HepG2 (cell line): ENCODE measurements at regions not wholly inside any gene's neighbourhood (a gene's known extent, or its start where the extent isn't known, plus 50 kb on each side); places are given as distances from the start of the nearest gene placed in this dataset.

Experiments used
- ATAC-seq: fragments of 200-7000 bp; cut with Tn5 transposase; 3 replicates; pipeline ENCODE4 v1.9.1; 2020; ENCODE audit warnings: mild to moderate bottlenecking, moderate library complexity
- BruUV-seq: library from RNA; stranded (reverse); fragments of 400-500 nt; replicated peaks from 2 replicates; lab custom pipeline; 2021; lab: Mats Ljungman, UMichigan
- CTCF ChIA-PET: fragments of 300-600 bp; formaldehyde crosslinking; extraction: SDS; loops from one replicate; lab custom pipeline; 2021; ENCODE audit warnings: low total read pairs, inconsistent platforms, low intra/inter-chr PET ratio; lab: Yijun Ruan, JAX
- POLR2A ChIA-PET: fragments of 350-600 bp; sonication (Branson Sonifier 250); formaldehyde crosslinking; loops from one replicate; lab custom pipeline; 2020; ENCODE audit warnings: antibody characterized with exemption, inconsistent platforms; lab: Yijun Ruan, JAX
- DNase-seq: peaks from one replicate; pipeline ENCODE4 v3.0.0-alpha.2; 2015; ENCODE audit warnings: low spot score
- FAIRE-seq: peaks from 3 replicates; lab custom pipeline; 2011; peaks lifted over from hg19 to GRCh38; lab: Jason Lieb, UNC
- H2AFZ ChIP-seq: one replicate; pipeline ENCODE4 v1.6.1; 2011; ENCODE audit warnings: low read length, inconsistent platforms
- H3K27ac ChIP-seq: fragments of 300-600 bp; 3 replicates; pipeline ENCODE4 v1.8.0; 2011; ENCODE audit warnings: mixed run types, mild to moderate bottlenecking, mixed read lengths, low read length, inconsistent platforms; ENCODE audit not compliant: insufficient read depth; ENCODE audit errors: extremely low read length
- H3K27me3 ChIP-seq, 2 experiments: fragments of 200-600 bp in 1 of 2; 2 replicates in 1 of 2; 3 replicates in 1 of 2; pipeline versions ENCODE4 v1.6.0 to v1.8.0; 2011; ENCODE audit warnings: low read length in 2 of 2, mild to moderate bottlenecking in 2 of 2, moderate library complexity in 2 of 2, inconsistent platforms in 1 of 2; ENCODE audit not compliant: insufficient read depth in 2 of 2, control insufficient read depth in 1 of 2
- H3K36me3 ChIP-seq, 2 experiments: fragments of 200-600 bp in 1 of 2; replicated peaks in 1 of 2; 2 replicates in 1 of 2; 3 replicates in 1 of 2; pipeline versions ENCODE4 v1.5.1 to v1.8.0; 2011; ENCODE audit warnings: low read length in 2 of 2, inconsistent platforms in 1 of 2; ENCODE audit not compliant: insufficient read depth in 2 of 2, control insufficient read depth in 1 of 2
- H3K4me1 ChIP-seq: 2 replicates; pipeline ENCODE4 v1.5.1; 2012; ENCODE audit warnings: low read length, inconsistent platforms; ENCODE audit not compliant: insufficient read depth
- H3K4me2 ChIP-seq: 2 replicates; pipeline ENCODE4 v1.6.0; 2011; ENCODE audit warnings: low read depth, low read length, inconsistent platforms
- H3K4me3 ChIP-seq, 3 experiments: fragments of 200-600 bp in 1 of 3; sonication (generic), shearing (Covaris generic) in 1 of 3; replicated peaks in 1 of 3; 2 replicates each; pipeline ENCODE4 v1.5.1; 2011 to 2016; ENCODE audit warnings: low read length in 3 of 3, inconsistent platforms in 2 of 3, low read depth in 2 of 3, mild to moderate bottlenecking in 2 of 3, control low read depth in 1 of 3, mixed read lengths in 1 of 3; ENCODE audit not compliant: insufficient read depth in 1 of 3
- H3K79me2 ChIP-seq: one replicate; pipeline ENCODE4 v1.6.1; 2011; ENCODE audit warnings: low read length, inconsistent platforms; ENCODE audit not compliant: insufficient read depth
- H3K9ac ChIP-seq: 2 replicates; pipeline ENCODE4 v1.6.0; 2011; ENCODE audit warnings: mild to moderate bottlenecking, low read depth, low read length, inconsistent platforms; ENCODE audit not compliant: insufficient read depth
- H3K9me3 ChIP-seq: 2 replicates; pipeline ENCODE4 v1.5.1; 2012; ENCODE audit warnings: mild to moderate bottlenecking, low read length
- H4K20me1 ChIP-seq: 2 replicates; pipeline ENCODE4 v1.6.0; 2011; ENCODE audit warnings: inconsistent platforms, mild to moderate bottlenecking, low read length, moderate library complexity; ENCODE audit not compliant: insufficient read depth
- ARNTL ChIP-seq: sonication (generic); formaldehyde crosslinking; IDR thresholded peaks from 2 replicates; pipeline ENCODE4 v1.4.0; 2020; ENCODE audit warnings: mild to moderate bottlenecking, missing genetic modification reagents
- ASH2L ChIP-seq: fragments of 300-600, 200-600 bp; sonication (generic); IDR thresholded peaks from 2 replicates; pipeline ENCODE4 v1.7.0; 2017; ENCODE audit warnings: low read depth, mild to moderate bottlenecking, moderate library complexity, mixed read lengths, low read length; ENCODE audit not compliant: insufficient read length
- GATAD2A ChIP-seq: IDR thresholded peaks from 2 replicates; pipeline ENCODE4 v1.6.1; 2016
- JDP2 ChIP-seq: sonication (generic); formaldehyde crosslinking; IDR thresholded peaks from 2 replicates; pipeline ENCODE4 v1.8.1; 2022; ENCODE audit warnings: missing genetic modification reagents, borderline replicate concordance
- KDM2A ChIP-seq: sonication (generic); formaldehyde crosslinking; IDR thresholded peaks from 2 replicates; pipeline ENCODE4 v1.4.0; 2020; ENCODE audit warnings: low read depth, missing genetic modification reagents, borderline replicate concordance
- KMT2A ChIP-seq: sonication (generic); formaldehyde crosslinking; IDR thresholded peaks from 2 replicates; pipeline ENCODE4 v1.4.0; 2020; ENCODE audit warnings: missing genetic modification reagents
- MYNN ChIP-seq: sonication (generic); formaldehyde crosslinking; IDR thresholded peaks from 2 replicates; pipeline ENCODE4 v1.4.0; 2020; ENCODE audit warnings: mild to moderate bottlenecking, low read depth, missing genetic modification reagents
- PBX3 ChIP-seq: sonication (generic); formaldehyde crosslinking; IDR thresholded peaks from 2 replicates; pipeline ENCODE4 v1.8.1; 2023; ENCODE audit warnings: missing genetic modification reagents, inconsistent platforms, borderline replicate concordance
- PITX1 ChIP-seq: sonication (generic); formaldehyde crosslinking; IDR thresholded peaks from 2 replicates; pipeline ENCODE4 v1.5.1; 2020; ENCODE audit warnings: mild to moderate bottlenecking, missing genetic modification reagents
- REL ChIP-seq: sonication (generic); formaldehyde crosslinking; conservative IDR thresholded peaks from 2 replicates; pipeline ENCODE4 v1.8.0; 2022; ENCODE audit warnings: mild to moderate bottlenecking, missing genetic modification reagents, moderate library complexity
- SMC3 ChIP-seq: IDR thresholded peaks from 2 replicates; pipeline ENCODE4 v1.6.1; 2011; ENCODE audit warnings: low read length, improper control_type of control experiment
- SNAPC4 ChIP-seq: sonication (generic); formaldehyde crosslinking; IDR thresholded peaks from 2 replicates; pipeline ENCODE4 v1.4.0; 2020; ENCODE audit warnings: mild to moderate bottlenecking, missing genetic modification reagents
- TCF7L2 ChIP-seq: IDR thresholded peaks from 2 replicates; pipeline ENCODE4 v1.6.1; 2011; ENCODE audit warnings: mild to moderate bottlenecking, low read depth, low read length, moderate library complexity
- THAP7 ChIP-seq: sonication (generic); formaldehyde crosslinking; IDR thresholded peaks from 2 replicates; pipeline ENCODE4 v1.8.1; 2023; ENCODE audit warnings: mild to moderate bottlenecking, missing genetic modification reagents
- ZMYM2 ChIP-seq: sonication (generic); formaldehyde crosslinking; IDR thresholded peaks from 2 replicates; pipeline ENCODE4 v1.8.0; 2022; ENCODE audit warnings: mild to moderate bottlenecking, missing genetic modification reagents
- ZNF143 ChIP-seq: sonication (generic); formaldehyde crosslinking; IDR thresholded peaks from 2 replicates; pipeline ENCODE4 v1.4.0; 2020; ENCODE audit warnings: missing genetic modification reagents
- ZSCAN22 ChIP-seq: sonication (generic); formaldehyde crosslinking; IDR thresholded peaks from 2 replicates; pipeline ENCODE4 v1.4.0; 2020; ENCODE audit warnings: mild to moderate bottlenecking, missing genetic modification reagents
- WGBS: methylation state at CpG from one replicate; pipeline ENCODE4 v1.1.6; 2017; ENCODE audit warnings: low lambda C conversion rate; 5-methylcytosine and 5-hydroxymethylcytosine counted together
- in situ Hi-C: cut with HindIII; loops from 2 replicates; pipeline ENCODE4 v1.10.0; 2017; ENCODE audit warnings: low pct_unique_long_range_greater_than_20kb; ENCODE audit not compliant: extremely low pct_ligation_motif_present
- intact Hi-C: fragments of 100-400 bp; cut with micrococcal nuclease; formaldehyde crosslinking; loops from one replicate; pipeline ENCODE4 v1.10.0; 2022; ENCODE audit not compliant: unreplicated experiment
- TF ChIP-seq, protein P1 (sequence below): sonication (generic); formaldehyde crosslinking; IDR thresholded peaks from 2 replicates; pipeline ENCODE4 v1.5.0; 2020; ENCODE audit warnings: mild to moderate bottlenecking, missing genetic modification reagents

GRCh38 chr13:85738696-85739320, 60.4 kb downstream of the SLITRK6 start:
- no peak overlapping the region for H2AFZ ChIP-seq
- ChIA-PET POLR2A (no interaction called here), CTCF (no interaction called here)
- no peak overlapping the region for H3K9ac ChIP-seq
- H3K4me2 ChIP-seq, result no peak overlapping the region
- no peak for FAIRE-seq
- H3K4me1 ChIP-seq, result no peaks in the 10 kb centered on the region
- no peaks in the 10 kb centered on the region for H3K27me3 ChIP-seq
- no peak for ATAC-seq
- no peak overlapping the region for H3K27ac ChIP-seq
- in situ Hi-C loops, result no loop called here
- no peaks in the 10 kb centered on the region for H3K9me3 ChIP-seq
- DNase-seq, result no peak
- BruUV-seq, result no TSS peak
- no peaks in the 10 kb centered on the region for H3K36me3 ChIP-seq
- intact Hi-C loops, result no loop called here
- no peak overlapping the region for H3K4me3 ChIP-seq
- 9% methylated on average over 8 of the region's 9 CpGs for WGBS
- H4K20me1 ChIP-seq, result no peaks in the 10 kb centered on the region
- H3K79me2 ChIP-seq, result no peaks in the 10 kb centered on the region
- no peak for TF ChIP-seq SNAPC4
- TF ChIP-seq ZMYM2 (CRISPR knock-in tag), result no peak
- TF ChIP-seq SMC3, result no peak
- TF ChIP-seq MYNN (CRISPR knock-in tag), result no peak
- TF ChIP-seq GATAD2A, result no peak
- TF ChIP-seq KMT2A (CRISPR knock-in tag), result no peak
- TF ChIP-seq ARNTL (CRISPR knock-in tag), result no peak
- TF ChIP-seq ZSCAN22 (CRISPR knock-in tag), result no peak
- no peak for TF ChIP-seq TCF7L2
- no peak for TF ChIP-seq ASH2L
- TF ChIP-seq JDP2 (CRISPR knock-in tag), result no peak
- TF ChIP-seq, protein P1, sequence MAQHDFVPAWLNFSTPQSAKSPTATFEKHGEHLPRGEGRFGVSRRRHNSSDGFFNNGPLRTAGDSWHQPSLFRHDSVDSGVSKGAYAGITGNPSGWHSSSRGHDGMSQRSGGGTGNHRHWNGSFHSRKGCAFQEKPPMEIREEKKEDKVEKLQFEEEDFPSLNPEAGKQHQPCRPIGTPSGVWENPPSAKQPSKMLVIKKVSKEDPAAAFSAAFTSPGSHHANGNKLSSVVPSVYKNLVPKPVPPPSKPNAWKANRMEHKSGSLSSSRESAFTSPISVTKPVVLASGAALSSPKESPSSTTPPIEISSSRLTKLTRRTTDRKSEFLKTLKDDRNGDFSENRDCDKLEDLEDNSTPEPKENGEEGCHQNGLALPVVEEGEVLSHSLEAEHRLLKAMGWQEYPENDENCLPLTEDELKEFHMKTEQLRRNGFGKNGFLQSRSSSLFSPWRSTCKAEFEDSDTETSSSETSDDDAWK, result no peak
- no peak for TF ChIP-seq REL
- no peak for TF ChIP-seq PBX3 (CRISPR knock-in tag)
- no peak for TF ChIP-seq ZNF143
- TF ChIP-seq KDM2A (CRISPR knock-in tag), result no peak
- TF ChIP-seq PITX1 (CRISPR knock-in tag), result no peak
- TF ChIP-seq THAP7 (CRISPR knock-in tag), result no peak
